DMS 273 (cell line): ENCODE measurements at regions not wholly inside any gene's neighbourhood (a gene's known extent, or its start where the extent isn't known, plus 50 kb on each side); places are given as distances from the start of the nearest gene placed in this dataset.
"Not testable (repeated sequence)": the region's sequence is repeated elsewhere in the genome, so short reads cannot be mapped to it uniquely, and the experiment has no call there.

Source experiments
- DNase-seq: peaks from one replicate; lab custom pipeline; 2025; ENCODE audit not compliant: unreplicated experiment; lab: John Stamatoyannopoulos, UW

DNA sequence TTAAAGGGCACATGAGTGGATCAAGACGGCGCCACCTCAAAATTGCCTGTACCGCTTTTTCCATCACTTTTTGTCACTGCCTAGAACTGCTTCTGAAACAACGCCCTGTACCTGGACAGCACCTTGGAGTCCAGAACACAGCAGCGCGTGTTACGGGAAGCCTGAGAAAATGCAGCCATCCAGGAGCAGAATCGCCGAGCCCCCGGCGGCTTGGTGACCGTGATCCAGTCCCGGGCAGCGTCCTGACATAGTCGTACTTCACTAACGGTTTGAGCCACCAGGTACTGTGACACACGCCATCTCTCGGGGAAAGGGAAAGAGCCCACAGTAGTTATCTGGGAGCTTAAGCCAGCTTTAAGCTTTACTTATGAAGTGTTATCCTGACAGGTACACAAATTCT is 168.9 kb upstream of the SALL3 start:
- no peak for DNase-seq

DNA sequence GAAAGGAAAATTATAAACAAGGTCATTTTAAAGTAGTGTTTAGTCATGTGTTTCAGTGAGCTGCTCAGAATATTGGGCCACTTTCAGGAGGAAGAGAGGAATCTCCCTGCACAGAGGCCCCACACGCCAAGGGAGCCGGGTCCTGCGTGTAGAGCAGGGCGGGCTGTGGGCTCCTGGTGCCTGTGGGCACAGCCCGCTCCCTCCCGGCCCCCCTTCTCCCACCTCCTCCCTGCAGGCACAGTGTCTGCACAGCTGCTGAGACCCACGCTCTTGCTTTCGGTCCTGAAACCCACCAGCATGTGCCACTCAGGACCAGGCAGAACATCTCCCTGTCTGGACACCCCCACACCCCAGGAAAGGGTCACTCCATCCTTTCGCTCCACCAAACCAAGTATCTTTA is 167.6 kb upstream of the SALL3 start:
- no peak for DNase-seq

DNA sequence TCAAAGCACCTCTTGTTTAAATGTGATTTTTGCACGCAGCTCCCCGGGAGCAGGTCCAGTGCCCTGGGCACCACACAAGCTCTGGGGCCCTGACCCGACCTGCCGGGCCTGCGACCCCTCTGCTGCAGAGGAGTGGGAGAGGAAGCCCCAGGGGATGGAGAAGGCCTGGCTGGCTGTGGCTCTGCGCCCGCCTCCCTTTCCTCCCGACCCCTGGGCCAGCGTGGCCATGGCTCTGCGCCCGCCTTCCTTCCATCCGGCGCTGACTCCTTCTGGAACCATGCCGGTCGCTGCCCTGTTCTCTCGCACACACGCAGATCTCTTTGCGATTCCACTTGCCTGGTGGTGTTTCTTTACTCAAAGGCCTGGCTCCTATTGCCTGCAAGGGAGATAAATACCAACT is 166.5 kb upstream of the SALL3 start:
- DNase-seq = no peak

DNA sequence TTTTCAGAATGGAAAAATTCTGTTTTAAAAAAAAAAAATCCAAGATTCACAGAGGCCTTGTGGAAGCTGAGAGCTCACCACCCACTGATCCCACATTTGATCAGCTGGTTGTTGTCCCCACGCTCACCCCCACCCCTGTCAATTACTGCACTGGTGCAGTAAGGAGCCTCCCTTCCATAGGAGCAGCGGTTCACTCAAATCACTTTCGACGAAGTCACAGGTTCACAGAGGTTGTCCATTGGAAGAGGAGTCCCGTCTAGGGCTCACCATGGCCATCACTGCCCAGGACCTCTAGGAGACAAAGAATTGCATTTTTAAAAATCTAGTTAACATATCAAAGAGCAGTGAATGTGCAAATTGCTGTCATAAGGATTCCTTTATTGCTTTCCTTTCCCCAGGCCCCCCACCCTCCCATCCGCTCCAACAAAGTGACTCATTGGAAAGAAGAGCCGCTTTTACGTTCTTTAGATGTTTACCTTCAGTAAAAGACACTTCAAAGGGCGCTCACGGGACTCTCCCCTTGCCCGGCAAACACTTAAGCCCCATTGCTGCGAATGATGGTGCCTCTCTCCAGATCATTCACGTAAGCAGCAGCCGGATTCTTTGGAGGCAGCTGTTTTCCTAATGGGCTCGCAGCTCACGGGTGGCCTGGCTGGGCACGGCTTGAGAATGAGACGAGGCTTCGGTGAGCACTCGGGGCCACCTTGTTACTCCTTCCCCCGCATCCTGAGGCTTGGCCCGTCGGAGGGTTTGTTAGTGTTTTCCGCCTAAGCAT is 165.5 kb upstream of the SALL3 start:
- DNase-seq = no peak

DNA sequence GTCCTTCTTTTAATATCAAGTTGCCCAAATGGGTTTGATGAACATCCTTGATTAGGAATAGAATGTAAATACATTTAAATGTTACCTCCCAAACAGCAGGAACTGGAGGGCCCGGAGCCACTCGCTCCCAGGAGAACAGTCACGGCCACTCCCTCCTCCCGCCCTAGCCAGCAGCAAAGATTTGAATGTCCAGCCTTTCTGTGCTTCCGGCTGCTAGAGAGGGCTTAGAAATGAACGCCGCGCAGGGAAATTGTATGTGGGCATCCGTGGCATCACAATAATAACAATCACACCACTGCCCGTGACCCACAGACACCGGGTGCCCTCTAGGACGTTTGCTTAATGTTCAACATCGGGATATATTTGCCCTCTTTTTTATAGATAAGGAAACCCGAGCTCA is 164.9 kb upstream of the SALL3 start:
- DNase-seq = no peak

DNA sequence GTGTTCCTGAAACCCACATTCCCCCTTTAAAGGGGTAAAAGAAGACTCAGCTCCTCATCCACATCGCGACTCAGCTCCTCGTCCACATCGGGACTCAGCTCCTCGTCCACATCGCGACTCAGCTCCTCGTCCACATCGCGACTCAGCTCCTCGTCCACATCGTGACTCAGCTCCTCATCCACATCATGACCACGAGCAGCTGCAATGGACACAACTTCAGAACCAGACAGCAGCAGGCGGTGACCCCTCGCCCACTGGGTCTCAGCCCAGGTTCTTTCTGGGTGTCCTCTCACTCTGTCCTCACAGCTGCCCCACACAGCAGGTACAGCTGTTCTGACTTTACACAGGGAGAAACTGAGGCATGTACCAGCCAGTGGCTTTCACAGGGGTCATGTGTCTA is 163.5 kb upstream of the SALL3 start:
- DNase-seq = no peak

DNA sequence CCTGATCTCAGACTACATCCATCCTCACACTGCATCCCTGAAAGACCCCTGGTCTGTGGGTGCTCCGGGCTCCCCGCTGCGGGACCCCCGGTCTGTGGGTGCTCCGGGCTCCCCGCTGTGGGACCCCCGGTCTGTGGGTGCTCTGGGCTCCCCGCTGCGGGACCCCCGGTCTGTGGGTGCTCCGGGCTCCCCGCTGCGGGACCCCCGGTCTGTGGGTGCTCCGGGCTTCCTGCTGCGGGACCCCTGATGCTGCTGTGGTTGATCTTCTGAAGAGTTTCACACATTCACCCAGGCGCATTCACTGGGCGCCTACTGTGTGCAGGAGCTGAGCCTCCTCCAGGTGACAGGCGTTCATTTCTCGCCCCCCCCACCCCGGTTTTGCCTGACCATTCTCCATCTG is 162.7 kb upstream of the SALL3 start:
- no peak for DNase-seq

DNA sequence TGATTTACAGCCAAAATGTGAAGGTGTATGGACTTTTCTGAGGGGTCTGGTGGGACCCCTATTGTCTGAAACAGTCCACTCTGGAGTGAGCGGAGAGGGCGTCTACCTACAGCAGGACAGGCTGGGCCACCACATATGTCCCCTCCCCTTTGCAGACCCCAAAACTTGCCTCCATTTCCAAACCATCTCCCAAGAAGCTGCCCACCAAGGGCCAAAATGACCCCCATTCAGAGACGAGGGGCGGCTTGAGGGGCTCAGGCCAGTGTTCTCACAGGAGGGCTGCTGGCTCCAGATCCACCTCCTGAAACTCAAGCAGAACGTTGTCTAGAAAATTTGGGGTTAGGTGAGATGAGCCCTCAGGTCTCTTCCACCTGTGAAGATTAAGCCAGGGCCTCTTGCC is 161.1 kb upstream of the SALL3 start:
- no peak for DNase-seq

DNA sequence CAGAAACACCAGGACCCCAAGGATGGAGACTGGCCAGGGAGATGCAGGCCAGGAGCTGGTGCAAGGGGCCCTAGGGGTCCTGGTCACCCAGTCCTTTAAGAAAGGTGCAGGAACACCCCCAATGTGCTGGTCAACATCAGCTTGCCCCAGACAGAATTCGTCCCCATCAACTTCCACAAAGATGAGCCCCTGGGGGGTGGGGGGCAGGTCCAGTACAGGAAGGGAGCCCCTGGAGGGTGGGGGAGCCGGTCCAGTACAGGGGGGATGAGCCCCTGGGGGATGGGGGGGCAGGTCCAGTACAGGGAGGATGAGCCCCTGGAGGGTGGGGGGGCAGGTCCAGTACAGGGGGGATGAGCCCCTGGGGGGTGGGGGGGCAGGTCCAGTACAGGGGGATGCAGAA is 160.7 kb upstream of the SALL3 start:
- no peak for DNase-seq

DNA sequence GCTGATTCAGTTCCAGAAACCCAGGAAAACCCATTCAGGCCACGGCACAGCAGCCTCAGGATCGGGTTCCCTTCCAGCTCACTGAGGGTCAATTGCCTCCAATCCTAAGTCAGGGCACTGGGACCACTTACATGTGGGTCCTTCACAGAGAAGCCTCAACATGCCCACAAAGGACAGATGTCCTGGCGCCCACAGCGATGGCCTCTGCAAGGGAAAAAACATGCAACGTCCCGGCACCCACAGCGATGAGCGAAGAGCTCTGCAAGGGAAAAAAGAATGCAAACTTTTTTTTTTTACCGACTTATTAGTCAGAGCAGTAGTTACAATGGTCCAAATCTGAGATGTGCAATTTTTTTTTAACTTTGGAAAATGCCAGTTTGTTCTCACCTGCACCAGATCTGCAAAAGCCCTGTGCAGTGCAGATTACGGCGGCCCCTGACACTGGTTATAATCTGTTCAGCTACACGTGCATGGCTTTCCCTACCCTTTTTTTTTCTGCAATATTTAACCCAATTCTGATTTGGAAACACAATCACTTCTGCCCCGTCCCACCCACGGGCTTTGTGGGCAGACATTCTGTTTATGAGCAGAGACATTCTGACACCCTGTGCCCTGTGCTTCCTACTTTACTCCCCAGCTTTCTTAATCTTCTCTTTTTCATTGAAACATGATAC is 159.3 kb upstream of the SALL3 start:
- no peak for DNase-seq

DNA sequence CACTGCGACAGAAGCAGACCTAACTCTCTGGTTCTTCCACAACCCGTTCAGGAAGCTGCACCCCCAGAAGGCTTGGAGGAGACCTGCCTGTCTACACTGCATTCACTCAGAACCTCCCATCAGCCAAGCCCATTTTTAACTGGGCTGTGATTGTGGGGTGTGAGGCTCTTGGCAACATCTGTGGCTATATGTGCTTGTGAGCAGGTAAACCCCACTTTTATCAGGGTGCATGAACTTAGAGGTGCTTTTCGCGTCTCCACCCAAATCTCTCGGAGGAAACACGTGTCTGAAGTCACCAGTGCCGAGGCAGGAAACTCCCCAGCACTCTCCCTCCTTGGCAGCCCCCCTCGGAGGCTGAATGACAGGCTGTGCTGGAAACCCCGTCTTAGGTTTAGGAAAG is 158.2 kb upstream of the SALL3 start:
- no peak for DNase-seq

DNA sequence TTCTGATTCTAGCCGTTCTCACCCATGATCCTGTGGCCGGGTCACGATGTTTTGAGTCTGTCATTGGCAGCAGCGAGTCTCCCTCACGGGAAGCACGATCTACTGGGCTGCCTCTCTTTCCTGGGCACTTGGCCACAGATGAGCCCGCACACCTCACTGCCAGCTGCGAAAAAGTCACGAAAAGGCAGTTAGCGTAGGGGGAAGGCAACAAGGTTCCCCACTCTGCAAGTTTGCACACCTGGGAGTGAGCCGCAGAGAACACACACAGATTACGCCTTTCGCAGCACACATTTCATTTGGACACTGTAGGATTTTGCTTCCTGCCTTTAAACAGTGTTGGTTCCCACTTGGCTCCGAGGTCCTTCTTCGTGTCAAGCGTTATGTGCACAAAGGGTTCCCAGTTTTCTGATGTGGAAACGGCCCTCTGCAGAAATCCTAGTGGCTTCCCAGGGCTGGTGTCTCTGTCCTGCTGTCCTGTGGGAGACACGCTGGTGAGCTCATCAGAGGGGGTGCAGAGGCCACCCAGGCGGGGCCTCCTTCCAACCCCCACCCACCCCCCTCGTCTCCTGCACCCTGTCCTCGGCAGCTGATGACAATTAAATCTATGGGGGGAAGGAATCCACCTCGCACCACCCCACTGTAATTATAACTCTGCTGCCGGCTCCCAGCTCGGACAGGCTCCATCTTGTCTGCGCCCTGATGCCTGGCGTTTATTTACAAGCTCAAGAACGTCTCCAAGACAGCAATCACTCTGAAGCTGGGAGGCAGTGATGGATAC is 157.3 kb upstream of the SALL3 start:
- no peak for DNase-seq

DNA sequence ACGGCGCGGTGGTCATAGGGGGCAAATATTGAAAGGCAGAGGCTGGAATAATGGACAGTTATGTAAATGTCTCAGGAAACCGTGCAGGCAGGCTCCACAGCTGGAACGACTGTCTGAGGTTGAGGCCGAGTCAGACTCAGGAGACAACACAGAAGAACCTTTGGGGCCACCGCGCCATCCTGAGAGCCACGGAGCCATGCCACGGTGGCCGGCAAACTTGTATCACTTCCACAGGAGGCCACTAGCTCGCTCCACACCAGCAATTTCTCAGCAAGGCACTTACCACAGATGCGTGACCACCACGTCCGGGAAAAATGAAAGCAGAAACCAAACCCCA is 156.7 kb upstream of the SALL3 start:
- no peak for DNase-seq

DNA sequence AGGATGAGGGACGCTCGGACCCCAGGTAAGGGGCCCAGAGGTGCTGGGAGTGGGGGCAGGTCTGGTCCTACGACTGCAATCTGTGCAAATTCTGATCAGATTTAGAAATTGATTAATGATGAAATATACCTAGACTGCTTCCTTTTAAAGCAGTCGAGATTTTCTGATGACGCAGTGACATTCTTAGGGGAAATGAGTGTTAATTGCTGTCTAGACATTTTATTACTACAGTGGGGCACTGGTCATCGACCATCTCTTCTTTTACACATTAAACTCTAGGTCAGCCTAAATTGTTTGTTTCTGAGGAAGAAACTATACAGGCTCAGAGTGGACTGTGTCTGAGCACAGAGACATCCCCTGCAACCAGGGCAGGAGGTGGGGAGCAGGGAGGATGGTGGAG is 154.4 kb upstream of the SALL3 start:
- DNase-seq = no peak

DNA sequence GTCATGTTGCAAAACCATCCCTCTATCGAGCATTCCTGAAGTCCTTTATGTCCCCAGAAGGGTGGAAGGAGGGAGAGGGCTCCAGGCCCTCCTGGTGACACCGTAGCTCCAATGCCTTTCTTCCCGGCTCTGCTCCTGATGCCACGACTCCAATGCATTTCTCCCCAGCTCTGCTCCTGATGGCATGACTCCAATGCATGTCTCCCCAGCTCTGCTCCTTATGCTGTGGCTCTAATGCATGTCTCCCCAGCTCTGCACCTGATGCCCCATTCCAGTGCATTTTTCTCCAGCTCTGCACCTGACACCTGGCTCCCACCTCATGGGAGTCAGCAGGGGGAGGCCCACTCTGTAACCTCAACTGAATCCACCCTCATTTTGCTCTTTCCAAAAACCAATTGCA is 153.0 kb upstream of the SALL3 start:
- DNase-seq = no peak

DNA sequence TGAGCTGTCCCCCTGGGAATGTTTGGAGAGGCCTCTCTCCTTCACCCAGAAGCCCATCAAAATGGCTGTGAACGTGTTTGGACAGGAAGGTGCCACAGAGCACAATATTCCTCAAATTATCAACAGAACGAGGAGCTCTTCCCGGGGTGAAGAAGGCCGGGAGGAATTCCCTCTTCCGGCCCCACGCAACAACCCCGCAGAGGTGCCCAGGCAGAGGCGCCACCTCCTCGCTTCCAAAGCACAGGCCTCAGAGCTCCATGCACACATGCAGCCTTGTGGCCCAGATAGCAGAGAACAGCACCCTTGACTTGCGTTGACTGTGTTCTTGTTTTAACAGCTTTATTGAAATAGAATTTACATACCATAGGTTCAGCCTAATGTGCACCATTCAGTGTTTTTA is 152.5 kb upstream of the SALL3 start:
- no peak for DNase-seq

DNA sequence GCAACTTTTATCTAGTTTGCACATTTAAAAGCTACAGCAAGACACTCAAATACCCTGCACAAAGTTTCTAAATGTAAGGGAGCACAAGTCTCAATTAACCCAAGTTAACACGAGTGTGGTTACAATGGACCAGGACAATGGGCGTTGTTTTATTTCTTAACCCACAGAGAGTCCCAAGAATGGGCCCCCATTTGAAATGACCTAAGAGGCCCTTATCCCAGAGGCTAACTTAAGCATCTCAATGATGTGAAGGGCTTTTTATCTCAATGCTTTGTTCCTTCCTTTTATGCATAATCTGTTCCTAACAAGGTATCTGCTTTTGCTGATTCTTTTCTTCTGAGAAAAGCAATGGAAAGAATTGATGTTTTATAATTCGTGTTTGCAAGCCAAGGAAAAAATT is 151.5 kb upstream of the SALL3 start:
- DNase-seq = no peak

DNA sequence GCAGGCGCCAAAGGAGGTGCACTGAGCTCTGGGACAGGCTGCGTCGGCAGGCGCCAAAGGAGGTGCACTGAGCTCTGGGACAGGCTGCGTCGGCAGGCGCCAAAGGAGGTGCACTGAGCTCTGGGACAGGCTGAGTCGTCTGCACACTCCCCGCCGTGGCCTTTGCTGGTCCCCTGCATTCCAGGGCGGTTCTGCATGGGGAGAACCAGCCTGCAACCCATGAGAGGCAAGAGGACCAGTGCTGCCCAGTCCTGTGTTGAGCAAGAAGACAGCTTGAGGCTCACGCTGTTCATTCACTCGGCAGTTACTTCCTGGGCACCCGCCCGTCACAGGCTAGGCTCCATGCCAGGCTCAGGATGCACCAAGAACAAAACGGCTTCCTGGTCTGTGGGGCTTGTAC is 150.6 kb upstream of the SALL3 start:
- DNase-seq = not testable (repeated sequence)

DNA sequence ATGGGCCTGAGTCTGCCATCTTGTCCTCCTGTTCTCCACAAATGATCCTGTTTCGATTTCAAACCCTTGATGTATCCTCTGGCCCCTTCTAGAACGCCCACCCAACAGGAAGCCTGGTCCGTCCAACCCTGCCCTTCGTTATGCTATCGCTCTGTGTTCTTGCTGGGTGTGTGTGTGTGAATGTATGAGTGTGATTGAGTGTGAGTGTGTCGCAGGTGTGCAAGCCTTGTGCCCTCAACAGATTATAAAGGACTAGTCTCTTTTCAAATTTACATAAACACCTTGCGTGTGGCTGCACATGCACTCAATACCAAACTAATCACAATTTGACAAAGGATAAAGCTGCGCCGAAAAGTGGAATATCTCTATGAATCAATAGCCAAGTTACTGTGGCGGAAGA is 149.5 kb upstream of the SALL3 start:
- DNase-seq = no peak

DNA sequence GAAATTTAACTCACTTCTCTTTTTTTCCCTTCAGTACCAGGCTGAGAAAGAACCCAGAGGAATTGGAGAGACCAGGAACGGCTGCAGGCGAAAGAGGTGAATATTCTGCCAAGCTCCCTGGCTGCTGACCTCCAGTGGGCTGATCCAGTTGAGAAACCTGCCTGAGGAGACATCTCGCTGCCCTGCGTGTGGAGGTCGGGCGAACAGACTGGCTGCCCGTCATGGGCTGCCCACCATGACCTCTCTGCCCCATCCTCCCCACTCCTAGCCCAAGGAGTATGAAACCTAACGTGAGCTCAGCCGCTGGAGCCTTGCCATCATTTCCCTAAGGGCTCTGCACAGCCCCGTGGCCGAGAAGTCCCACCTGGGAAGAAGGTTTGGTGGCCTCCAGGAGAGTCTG is 148.8 kb upstream of the SALL3 start:
- DNase-seq = no peak

DNA sequence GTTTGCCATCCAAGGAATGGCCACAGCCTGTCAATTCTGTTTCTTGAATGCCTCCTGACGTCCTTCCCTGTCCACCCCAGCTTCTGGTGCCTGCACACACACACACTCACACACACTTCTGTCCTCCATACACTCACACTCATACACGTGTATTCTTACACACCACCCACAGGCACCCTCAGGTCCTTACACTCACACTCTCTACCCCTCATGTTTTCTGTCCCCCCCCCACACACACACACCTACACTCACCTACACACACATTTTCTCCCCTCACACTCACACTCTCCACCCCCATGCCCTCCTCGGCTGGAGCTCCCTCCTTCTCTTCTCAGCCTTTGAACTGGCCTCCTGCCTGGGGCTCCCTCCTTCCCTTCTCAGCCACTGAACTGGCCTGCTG is 148.0 kb upstream of the SALL3 start:
- no peak for DNase-seq

DNA sequence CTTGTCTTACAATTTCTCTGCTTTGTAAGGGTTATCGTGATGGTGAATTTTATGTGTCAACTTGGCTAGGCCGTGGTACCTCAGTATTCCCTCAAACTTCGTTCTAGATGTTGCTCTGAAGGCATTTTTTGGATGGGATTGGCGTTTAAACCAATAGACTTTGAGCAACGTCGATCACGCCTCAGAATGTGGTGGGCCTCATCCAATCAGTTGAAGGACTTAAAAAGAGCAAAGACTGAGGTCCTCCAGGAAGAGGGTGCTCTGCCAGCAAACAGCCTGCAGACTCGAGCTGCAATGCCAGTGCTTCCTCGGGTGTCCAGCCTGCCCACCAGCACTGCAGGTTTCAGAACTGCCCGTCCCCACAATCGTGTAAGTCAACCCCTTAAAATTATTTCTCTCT is 145.8 kb upstream of the SALL3 start:
- no peak for DNase-seq
